Mesothelial cell of epicardium (in vitro differentiated cells): ENCODE measurements at regions not wholly inside any gene's neighbourhood (a gene's known extent, or its start where the extent isn't known, plus 50 kb on each side); places are given as distances from the start of the nearest gene placed in this dataset.

ENCODE experiments used
- DNase-seq, 2 experiments: peaks; one replicate each; pipeline ENCODE4 v3.0.0; 2021; ENCODE audit warnings: low spot score in 2 of 2; ENCODE audit not compliant: unreplicated experiment in 2 of 2
- H3K27ac Mint-ChIP-seq: 2 replicates; pipeline ENCODE4 v1.8.0; 2021; ENCODE audit warnings: mixed read lengths
- H3K27me3 Mint-ChIP-seq: 2 replicates; pipeline ENCODE4 v1.8.0; 2021; ENCODE audit warnings: low read depth, mixed read lengths
- H3K36me3 Mint-ChIP-seq: 2 replicates; pipeline ENCODE4 v1.8.0; 2021; ENCODE audit warnings: mixed read lengths
- H3K4me1 Mint-ChIP-seq: 2 replicates; pipeline ENCODE4 v1.8.0; 2021; ENCODE audit warnings: mixed read lengths
- H3K4me3 Mint-ChIP-seq: 2 replicates; pipeline ENCODE4 v1.8.0; 2021; ENCODE audit warnings: mild to moderate bottlenecking, moderate library complexity, mixed read lengths
- H3K9me3 Mint-ChIP-seq: 2 replicates; pipeline ENCODE4 v1.8.0; 2021; ENCODE audit warnings: mixed read lengths
- TF ChIP-seq, protein P1 (sequence below): fragments of 200-600 bp; sonication (generic); IDR thresholded peaks from one replicate; pipeline ENCODE4 v1.5.0; 2021; ENCODE audit warnings: antibody characterized with exemption; ENCODE audit not compliant: unreplicated experiment

DNA sequence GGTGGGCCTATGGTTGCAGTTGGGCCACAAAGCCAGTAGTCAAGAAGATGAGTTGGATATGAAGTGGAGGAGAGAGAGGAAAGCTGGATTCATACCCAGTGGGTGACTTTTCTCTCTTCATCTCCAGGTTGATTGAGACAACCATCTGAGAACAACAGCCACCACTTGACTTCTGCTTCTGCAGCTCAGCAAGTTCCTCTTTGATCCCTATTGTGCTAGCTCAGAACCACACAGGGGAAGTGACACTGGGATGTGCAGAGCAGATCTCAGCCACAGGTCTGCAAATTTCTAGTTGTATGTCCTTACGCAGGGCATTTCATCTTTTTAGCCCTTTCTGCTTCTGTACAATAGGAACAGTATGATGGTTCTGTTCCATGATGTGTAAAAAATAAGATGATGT is 459.2 kb upstream of the ARRDC4 start:
- H3K27me3 Mint-ChIP-seq, result peaks cover 5% of the 10 kb centered on the region
- TF ChIP-seq, protein P1, sequence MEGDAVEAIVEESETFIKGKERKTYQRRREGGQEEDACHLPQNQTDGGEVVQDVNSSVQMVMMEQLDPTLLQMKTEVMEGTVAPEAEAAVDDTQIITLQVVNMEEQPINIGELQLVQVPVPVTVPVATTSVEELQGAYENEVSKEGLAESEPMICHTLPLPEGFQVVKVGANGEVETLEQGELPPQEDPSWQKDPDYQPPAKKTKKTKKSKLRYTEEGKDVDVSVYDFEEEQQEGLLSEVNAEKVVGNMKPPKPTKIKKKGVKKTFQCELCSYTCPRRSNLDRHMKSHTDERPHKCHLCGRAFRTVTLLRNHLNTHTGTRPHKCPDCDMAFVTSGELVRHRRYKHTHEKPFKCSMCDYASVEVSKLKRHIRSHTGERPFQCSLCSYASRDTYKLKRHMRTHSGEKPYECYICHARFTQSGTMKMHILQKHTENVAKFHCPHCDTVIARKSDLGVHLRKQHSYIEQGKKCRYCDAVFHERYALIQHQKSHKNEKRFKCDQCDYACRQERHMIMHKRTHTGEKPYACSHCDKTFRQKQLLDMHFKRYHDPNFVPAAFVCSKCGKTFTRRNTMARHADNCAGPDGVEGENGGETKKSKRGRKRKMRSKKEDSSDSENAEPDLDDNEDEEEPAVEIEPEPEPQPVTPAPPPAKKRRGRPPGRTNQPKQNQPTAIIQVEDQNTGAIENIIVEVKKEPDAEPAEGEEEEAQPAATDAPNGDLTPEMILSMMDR, result no peak
- no peak overlapping the region for H3K27ac Mint-ChIP-seq
- DNase-seq, result no peak
- no peaks in the 10 kb centered on the region for H3K36me3 Mint-ChIP-seq
- H3K4me1 Mint-ChIP-seq, result no peaks in the 10 kb centered on the region
- H3K9me3 Mint-ChIP-seq, result peaks cover 7% of the 10 kb centered on the region
- no peak overlapping the region for H3K4me3 Mint-ChIP-seq

DNA sequence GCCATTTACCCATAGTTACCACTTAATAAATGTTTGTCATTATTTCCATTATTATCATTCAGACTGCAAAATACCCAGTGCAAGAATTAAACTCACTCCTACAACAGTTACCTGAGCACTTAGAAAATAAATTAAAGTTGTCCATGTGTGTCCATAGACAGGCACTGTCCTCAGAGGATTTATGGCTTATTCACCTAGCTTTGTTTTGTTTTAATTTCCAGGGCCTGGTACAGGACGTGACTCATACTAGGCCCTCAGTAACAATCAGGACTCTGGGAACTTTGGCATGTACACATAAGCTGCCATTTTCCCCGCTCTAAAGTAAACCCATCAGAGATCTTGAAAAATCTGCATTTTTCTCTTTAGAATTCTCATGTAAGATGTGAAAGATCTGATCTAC is 458.5 kb upstream of the ARRDC4 start:
- TF ChIP-seq, protein P1, result no peak
- Mint-ChIP-seq H3K4me3 (no peak overlapping the region), H3K27ac (no peak overlapping the region), H3K27me3 (no peaks in the 10 kb centered on the region), H3K9me3 (peaks cover 7% of the 10 kb centered on the region), H3K36me3 (no peaks in the 10 kb centered on the region), H3K4me1 (no peaks in the 10 kb centered on the region)
- no peak for DNase-seq

DNA sequence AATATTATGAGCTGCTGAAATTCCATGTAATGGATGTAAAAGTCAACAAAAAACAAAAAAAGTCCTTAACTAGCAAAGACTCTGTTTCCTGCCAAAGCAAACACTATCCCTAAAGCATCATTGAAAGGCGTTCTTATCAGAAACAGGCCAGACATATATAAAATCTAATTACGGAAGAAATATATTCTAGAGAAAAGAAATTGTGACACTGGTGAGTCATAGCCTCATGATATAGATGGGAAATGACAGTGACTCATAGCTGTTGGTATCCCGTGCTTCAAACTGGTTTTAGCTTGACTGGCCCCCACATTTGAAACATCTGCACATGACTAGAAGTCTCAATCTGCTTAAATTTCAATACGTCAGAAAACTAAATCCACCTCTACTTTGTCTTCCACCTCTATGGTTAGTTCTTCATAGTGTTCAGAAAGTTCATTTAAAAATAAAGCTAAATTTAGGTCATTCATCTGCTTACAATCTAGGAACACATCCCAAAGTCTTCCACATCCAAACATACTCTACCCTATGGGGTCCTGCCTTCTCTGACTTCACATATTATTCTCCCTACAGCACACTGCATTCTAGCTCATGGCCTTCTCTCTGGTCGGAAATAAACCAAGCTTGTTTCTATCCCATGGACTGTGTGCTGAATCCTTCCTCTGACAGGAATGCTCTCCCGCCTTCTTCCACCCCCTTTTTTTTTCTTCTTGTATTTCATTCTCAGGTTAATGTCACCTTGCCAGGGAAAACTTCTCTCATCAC is 456.3 kb upstream of the ARRDC4 start:
- H3K4me1 Mint-ChIP-seq, result no peaks in the 10 kb centered on the region
- no peak for DNase-seq
- H3K27me3 Mint-ChIP-seq, result no peaks in the 10 kb centered on the region
- H3K27ac Mint-ChIP-seq, result no peak overlapping the region
- no peak overlapping the region for H3K4me3 Mint-ChIP-seq
- TF ChIP-seq, protein P1, result no peak
- H3K9me3 Mint-ChIP-seq, result peaks cover 7% of the 10 kb centered on the region
- no peaks in the 10 kb centered on the region for H3K36me3 Mint-ChIP-seq

DNA sequence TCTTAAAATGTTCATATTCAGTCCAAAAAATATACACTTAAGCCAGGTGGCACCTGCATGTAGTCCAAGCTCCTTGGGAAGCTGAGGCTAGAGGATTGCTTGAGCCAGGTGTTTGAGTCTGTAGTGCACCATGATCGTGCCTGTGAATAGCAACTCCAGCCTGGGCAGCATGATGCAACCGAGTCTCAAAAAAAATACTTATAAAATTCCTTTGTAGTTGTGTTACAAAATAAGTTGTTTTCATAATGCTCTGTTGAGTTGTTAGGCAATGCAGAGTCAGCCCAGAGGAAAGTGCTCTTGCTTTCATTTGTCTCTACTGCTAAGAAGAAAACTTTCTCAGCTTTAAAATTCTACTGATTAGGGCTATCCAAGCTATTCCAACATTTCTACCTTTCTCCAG is 442.8 kb upstream of the ARRDC4 start:
- Mint-ChIP-seq H3K9me3 (no peaks in the 10 kb centered on the region), H3K27ac (no peak overlapping the region), H3K4me1 (no peaks in the 10 kb centered on the region), H3K4me3 (no peak overlapping the region), H3K27me3 (peaks cover 15% of the 10 kb centered on the region), H3K36me3 (no peaks in the 10 kb centered on the region)
- TF ChIP-seq, protein P1, result no peak
- no peak for DNase-seq

DNA sequence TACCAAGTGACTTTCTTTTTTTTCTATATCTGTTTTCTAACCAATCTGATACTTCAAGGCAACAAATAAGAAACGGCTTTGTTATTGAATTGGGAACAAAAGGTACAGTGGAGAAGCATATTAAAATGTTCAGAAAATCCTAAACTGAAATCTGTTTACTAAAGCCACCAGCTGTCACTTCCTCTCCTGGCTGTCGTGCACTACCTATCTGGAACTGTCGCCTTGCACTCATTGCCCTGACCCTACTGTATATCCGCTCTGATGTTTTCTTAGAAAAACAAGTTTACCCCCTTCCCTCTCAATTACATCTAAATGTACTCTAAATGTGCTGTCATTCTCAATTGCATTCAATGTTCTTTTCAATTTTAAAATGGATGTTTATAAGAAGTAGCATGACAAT is 439.8 kb upstream of the ARRDC4 start:
- no peak for DNase-seq
- no peaks in the 10 kb centered on the region for H3K9me3 Mint-ChIP-seq
- TF ChIP-seq, protein P1, result no peak
- no peak overlapping the region for H3K4me3 Mint-ChIP-seq
- H3K27ac Mint-ChIP-seq, result no peak overlapping the region
- H3K4me1 Mint-ChIP-seq, result no peaks in the 10 kb centered on the region
- peaks cover 21% of the 10 kb centered on the region for H3K27me3 Mint-ChIP-seq
- no peaks in the 10 kb centered on the region for H3K36me3 Mint-ChIP-seq
